Loucy (cell line): ENCODE measurements at regions not wholly inside any gene's neighbourhood (a gene's known extent, or its start where the extent isn't known, plus 50 kb on each side); places are given as distances from the start of the nearest gene placed in this dataset.

Experiments
- EZH2phosphoT487 ChIP-seq: fragments of 200-600 bp; IDR thresholded peaks from 2 replicates; pipeline ENCODE4 v1.6.1; 2018; ENCODE audit warnings: antibody characterized with exemption, mild to moderate bottlenecking, moderate library complexity, borderline replicate concordance
- TF ChIP-seq, protein P1 (sequence below): fragments of 200-600 bp; sonication (generic); conservative IDR thresholded peaks from 2 replicates; pipeline ENCODE4 v1.5.1; 2014; ENCODE audit warnings: mild to moderate bottlenecking, antibody characterized with exemption, low read length

DNA sequence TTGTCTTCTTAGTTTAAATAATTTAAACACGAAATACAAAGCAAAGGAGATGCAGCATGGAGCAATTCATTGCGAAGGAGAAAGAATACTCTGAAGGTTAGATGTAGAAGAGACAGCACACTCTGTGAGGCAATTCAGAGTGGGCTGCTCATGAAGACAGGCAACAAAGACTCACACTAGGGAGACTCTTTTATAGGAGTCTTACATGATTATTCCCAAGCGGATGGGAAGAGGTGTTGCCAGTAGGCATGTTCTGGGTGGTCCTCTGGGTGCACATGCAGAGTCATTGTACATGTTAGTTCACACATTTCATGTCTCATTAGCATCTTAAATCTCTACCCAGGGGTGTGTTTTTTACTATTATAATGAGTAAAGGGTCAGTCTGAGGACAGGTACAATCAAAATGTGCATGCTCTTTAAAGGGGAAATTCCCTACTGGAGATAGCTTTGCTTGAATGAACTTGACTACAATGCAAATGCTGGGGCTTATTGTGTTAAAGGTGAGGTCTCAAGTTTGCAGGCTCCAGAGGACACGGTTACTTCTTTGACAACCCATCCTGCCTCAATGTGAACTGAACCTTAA lies 275.5 kb downstream of the CDH19 start:
- TF ChIP-seq, protein P1, sequence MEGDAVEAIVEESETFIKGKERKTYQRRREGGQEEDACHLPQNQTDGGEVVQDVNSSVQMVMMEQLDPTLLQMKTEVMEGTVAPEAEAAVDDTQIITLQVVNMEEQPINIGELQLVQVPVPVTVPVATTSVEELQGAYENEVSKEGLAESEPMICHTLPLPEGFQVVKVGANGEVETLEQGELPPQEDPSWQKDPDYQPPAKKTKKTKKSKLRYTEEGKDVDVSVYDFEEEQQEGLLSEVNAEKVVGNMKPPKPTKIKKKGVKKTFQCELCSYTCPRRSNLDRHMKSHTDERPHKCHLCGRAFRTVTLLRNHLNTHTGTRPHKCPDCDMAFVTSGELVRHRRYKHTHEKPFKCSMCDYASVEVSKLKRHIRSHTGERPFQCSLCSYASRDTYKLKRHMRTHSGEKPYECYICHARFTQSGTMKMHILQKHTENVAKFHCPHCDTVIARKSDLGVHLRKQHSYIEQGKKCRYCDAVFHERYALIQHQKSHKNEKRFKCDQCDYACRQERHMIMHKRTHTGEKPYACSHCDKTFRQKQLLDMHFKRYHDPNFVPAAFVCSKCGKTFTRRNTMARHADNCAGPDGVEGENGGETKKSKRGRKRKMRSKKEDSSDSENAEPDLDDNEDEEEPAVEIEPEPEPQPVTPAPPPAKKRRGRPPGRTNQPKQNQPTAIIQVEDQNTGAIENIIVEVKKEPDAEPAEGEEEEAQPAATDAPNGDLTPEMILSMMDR: no peak
- no peak for TF ChIP-seq EZH2phosphoT487
